PC-9 (cell line): ENCODE measurements at regions not wholly inside any gene's neighbourhood (a gene's known extent, or its start where the extent isn't known, plus 50 kb on each side); places are given as distances from the start of the nearest gene placed in this dataset.

Source experiments
- CTCF ChIP-seq: fragments of 200-600 bp; sonication (generic); conservative IDR thresholded peaks from 2 replicates; pipeline ENCODE4 v1.6.1; 2017; ENCODE audit warnings: mixed run types, antibody characterized with exemption, mild to moderate bottlenecking, moderate library complexity
- EZH2 ChIP-seq: fragments of 200-600 bp; sonication (generic); IDR thresholded peaks from 2 replicates; pipeline ENCODE4 v1.8.0; 2017; ENCODE audit warnings: antibody characterized with exemption, low read depth

DNA sequence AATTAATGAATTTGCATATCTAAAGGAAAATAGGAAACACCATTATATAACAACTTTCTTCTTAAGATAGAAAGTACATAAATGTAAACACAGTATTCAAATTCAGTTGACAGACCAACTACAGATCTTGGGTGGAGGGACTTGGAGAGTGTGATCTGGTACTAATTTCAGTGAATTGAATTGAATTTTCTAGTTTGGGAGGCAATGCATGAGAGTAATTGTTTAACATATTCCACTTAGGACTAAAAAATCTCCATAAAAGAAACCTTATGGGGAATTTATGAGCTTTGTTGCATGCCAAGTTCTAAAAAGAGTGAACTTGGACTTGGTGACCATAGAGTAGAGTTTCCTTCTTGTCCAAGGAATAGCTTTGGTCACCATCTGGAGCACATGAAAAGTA, 261.1 kb upstream of the TTC29 start:
- TF ChIP-seq CTCF = no peak
- TF ChIP-seq EZH2 = no peak
